ENCODE measurements at regions not wholly inside any gene's neighbourhood (a gene's known extent, or its start where the extent isn't known, plus 50 kb on each side); places are given as distances from the start of the nearest gene placed in this dataset.

DNA sequence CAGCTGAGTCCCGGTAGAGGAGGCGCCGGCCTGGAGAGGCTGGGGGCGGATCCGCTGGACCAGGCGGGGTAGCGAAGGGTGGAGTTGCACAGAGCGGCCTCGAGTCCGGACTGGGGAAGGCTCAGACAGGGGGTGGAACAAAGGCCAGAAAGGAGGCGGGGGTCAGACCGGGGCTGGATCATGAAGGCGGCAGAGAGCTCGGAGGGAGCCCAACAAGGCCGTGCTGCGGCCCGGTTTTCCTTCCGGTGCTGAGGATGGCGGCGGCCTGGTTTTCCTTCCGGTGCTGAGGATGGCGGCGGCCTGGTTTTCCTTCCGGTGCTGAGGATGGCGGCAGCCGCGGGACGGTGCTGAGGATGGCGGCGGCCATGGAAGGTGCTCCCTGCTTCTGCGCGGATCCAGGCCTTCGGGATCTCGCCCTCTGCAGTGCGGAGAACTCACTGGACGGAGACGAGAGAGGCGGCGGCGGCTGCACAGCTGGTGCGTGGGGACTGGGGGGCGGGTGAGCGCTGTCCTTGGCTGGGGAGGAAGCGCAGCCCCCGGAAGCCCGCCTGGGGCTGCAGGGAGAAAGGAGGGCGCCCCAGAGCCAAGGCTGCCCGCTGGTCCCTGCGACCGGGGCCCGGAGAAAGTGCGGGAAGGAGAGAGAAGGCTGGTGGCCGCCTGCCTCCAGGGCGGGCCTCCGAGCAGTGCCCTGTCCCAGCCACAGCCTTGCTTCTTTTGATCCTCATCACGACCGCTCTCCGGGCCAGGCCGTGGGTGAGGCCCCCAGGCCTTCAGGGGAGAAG, 350.4 kb upstream of the B3GAT1 start:
- Histone ChIP-seq H3K4me1 (no peaks in the 10 kb centered on the region), H3K27me3 (no peaks in the 10 kb centered on the region), H3K9me3 (no peaks in the 10 kb centered on the region), H3K36me3 (no peaks in the 10 kb centered on the region), H3K27ac (no peak overlapping the region), H3K4me3 (peak overlapping the region in 1 of 3 donors; percentile 52)
- intact Hi-C loops (cut with DNase I), result no loop called here
- DNase-seq (no peak), ATAC-seq (peak in 2 of 4 donors; percentile 25 to 66)
- 68% methylated on average over 3 of the region's 59 CpGs for WGBS (ENCODE audit: insufficient coverage, low coverage, low lambda C conversion rate, missing lambda C conversion rate)
- TF ChIP-seq, protein P1, sequence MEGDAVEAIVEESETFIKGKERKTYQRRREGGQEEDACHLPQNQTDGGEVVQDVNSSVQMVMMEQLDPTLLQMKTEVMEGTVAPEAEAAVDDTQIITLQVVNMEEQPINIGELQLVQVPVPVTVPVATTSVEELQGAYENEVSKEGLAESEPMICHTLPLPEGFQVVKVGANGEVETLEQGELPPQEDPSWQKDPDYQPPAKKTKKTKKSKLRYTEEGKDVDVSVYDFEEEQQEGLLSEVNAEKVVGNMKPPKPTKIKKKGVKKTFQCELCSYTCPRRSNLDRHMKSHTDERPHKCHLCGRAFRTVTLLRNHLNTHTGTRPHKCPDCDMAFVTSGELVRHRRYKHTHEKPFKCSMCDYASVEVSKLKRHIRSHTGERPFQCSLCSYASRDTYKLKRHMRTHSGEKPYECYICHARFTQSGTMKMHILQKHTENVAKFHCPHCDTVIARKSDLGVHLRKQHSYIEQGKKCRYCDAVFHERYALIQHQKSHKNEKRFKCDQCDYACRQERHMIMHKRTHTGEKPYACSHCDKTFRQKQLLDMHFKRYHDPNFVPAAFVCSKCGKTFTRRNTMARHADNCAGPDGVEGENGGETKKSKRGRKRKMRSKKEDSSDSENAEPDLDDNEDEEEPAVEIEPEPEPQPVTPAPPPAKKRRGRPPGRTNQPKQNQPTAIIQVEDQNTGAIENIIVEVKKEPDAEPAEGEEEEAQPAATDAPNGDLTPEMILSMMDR (IDR thresholded peaks at IDR 0.05), result no peak
- no peak for TF ChIP-seq POLR2A (IDR thresholded peaks at IDR 0.05)

DNA sequence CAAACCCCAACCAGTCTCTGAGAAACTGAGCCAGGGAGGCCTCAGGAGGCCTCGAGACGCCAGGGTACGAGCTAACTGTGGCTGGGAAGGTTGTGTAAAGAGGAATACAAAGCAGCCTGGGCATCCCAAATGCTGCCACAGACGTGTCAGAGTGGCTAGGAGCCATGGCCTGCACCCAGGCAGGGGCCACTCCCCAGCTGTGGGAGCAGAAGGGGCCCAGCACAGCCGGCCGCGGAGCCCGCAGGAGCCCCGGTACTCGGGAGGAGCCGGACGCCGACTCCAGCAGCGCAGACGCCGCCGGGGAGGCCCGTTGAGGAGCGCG, 349.8 kb upstream of the B3GAT1 start:
- Histone ChIP-seq H3K36me3 (no peaks in the 10 kb centered on the region), H3K27me3 (no peaks in the 10 kb centered on the region), H3K9me3 (no peaks in the 10 kb centered on the region), H3K4me1 (no peaks in the 10 kb centered on the region), H3K4me3 (peak overlapping the region in 1 of 3 donors; percentile 52), H3K27ac (no peak overlapping the region)
- DNase-seq (no peak), ATAC-seq (no peak)
- 89% methylated on average over 12 of the region's 20 CpGs for WGBS (ENCODE audit: insufficient coverage, low coverage, low lambda C conversion rate, missing lambda C conversion rate)
- intact Hi-C loops (cut with DNase I), result no loop called here
- TF ChIP-seq, protein P1 (IDR thresholded peaks at IDR 0.05), result no peak
- no peak for TF ChIP-seq POLR2A (IDR thresholded peaks at IDR 0.05)

DNA sequence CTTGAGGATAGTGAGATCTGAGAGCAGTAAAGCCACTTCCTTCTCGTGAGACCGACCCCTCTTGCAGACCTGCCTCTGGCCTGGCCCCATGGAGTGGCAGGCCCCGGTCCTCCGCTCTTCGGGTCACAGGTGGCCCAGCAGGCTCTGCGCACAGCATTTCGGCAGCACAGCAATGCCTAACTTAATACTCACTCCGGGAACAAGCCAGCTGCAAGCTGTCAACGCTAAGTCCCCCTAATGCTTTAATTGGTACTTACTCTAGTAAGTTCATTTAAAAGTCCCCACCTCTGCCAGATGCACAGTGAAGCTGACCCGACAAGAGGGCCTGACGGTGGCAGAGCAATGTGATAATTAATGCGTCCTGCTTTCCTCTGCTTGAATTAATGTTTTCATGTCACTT, 349.3 kb upstream of the B3GAT1 start:
- ATAC-seq, result no peak
- no peak overlapping the region for H3K4me3 ChIP-seq
- WGBS (ENCODE audit: insufficient coverage, low coverage, low lambda C conversion rate, missing lambda C conversion rate), result 61% methylated on average over 5 of the region's 12 CpGs
- DNase-seq, result no peak
- H3K9me3 ChIP-seq, result no peaks in the 10 kb centered on the region
- no peaks in the 10 kb centered on the region for H3K36me3 ChIP-seq
- no peaks in the 10 kb centered on the region for H3K4me1 ChIP-seq
- H3K27ac ChIP-seq, result no peak overlapping the region
- intact Hi-C loops (cut with DNase I), result no loop called here
- no peaks in the 10 kb centered on the region for H3K27me3 ChIP-seq
- TF ChIP-seq, protein P1 (IDR thresholded peaks at IDR 0.05), result no peak
- TF ChIP-seq POLR2A (IDR thresholded peaks at IDR 0.05), result no peak

DNA sequence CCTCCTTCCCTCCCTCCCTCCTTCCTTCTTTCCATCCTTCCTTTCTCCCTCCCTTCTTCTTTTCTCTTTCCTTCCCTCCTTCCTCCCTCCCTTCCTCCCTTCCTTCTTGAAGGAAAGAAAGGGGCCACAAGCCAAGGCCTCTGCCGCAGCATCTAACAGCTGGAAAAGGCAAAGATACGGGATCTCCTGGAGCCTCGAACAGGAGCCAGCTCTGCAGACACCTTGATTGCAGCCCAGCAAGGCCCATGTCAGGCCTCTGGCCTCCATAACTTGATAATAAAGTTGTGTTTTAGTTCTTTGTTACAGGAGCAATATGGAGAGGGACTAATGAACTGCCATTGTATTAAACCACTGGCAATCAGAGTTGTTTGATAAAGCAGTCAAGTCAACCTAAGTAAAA, 348.9 kb upstream of the B3GAT1 start:
- Histone ChIP-seq H3K9me3 (no peaks in the 10 kb centered on the region), H3K4me1 (no peaks in the 10 kb centered on the region), H3K27ac (no peak overlapping the region), H3K36me3 (no peaks in the 10 kb centered on the region), H3K27me3 (no peaks in the 10 kb centered on the region), H3K4me3 (no peak overlapping the region)
- intact Hi-C loops (cut with DNase I), result no loop called here
- 94% methylated on average over 2 of the region's 3 CpGs for WGBS (ENCODE audit: insufficient coverage, low coverage, low lambda C conversion rate, missing lambda C conversion rate)
- TF ChIP-seq, protein P1 (IDR thresholded peaks at IDR 0.05), result no peak
- no peak for TF ChIP-seq POLR2A (IDR thresholded peaks at IDR 0.05)
- DNase-seq (no peak), ATAC-seq (no peak)

All from right lobe of liver (tissue), 6 donors.